ENCODE measurements at regions not wholly inside any gene's neighbourhood (a gene's known extent, or its start where the extent isn't known, plus 50 kb on each side); places are given as distances from the start of the nearest gene placed in this dataset.

GRCh38 chr5:3695818-3696217, 100.2 kb downstream of the IRX1 start:
- DNase-seq (ENCODE audit: low read depth in 1 of 2, low spot score in 1 of 2) = no peak
- in situ Hi-C loops (cut with HindIII; ENCODE audit: low pct_unique_long_range_greater_than_20kb, low sequenced_read_pairs) = no loop called here

DNA sequence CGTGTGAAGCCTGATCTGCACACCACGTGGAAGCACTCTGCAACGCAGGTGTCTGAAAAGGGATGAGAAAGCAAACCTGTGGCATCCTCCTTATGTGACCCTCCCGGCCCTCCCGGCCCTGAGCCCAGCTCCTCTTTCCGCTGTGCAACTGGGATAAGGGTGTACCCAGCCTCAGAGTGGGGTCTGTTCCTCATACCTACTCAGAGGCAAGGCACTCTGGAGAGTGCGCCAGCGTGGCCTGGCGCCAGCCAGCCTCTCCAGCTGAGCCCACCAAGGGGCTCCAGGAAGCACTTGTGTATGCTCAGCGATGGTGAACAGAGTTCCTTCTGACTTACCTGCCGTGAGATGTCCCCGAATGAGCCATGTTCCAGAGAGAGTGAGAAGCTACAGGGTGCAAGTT, 102.8 kb downstream of the IRX1 start:
- TF ChIP-seq JUND (IDR thresholded peaks at IDR 0.05; ENCODE audit: low read depth) = no peak
- DNase-seq (ENCODE audit: low read depth in 1 of 2, low spot score in 1 of 2) = no peak
- in situ Hi-C loops (cut with HindIII; ENCODE audit: low pct_unique_long_range_greater_than_20kb, low sequenced_read_pairs) = no loop called here

More at GRCh38 chr5:3695818-3696217, 100.2 kb downstream of the IRX1 start:
- no peak for TF ChIP-seq JUND (IDR thresholded peaks at IDR 0.05; ENCODE audit: low read depth)

GRCh38 chr5:3701694-3702093, 106.1 kb downstream of the IRX1 start:
- DNase-seq (ENCODE audit: low read depth in 1 of 2, low spot score in 1 of 2) = no peak
- in situ Hi-C loops (cut with HindIII; ENCODE audit: low pct_unique_long_range_greater_than_20kb, low sequenced_read_pairs) = no loop called here

GRCh38 chr5:3704661-3705060, 109.0 kb downstream of the IRX1 start:
- TF ChIP-seq JUND (IDR thresholded peaks at IDR 0.05; ENCODE audit: low read depth) = no peak
- in situ Hi-C loops (cut with HindIII; ENCODE audit: low pct_unique_long_range_greater_than_20kb, low sequenced_read_pairs) = no loop called here
- DNase-seq (ENCODE audit: low read depth in 1 of 2, low spot score in 1 of 2) = no peak

More at GRCh38 chr5:3701694-3702093, 106.1 kb downstream of the IRX1 start:
- TF ChIP-seq JUND (IDR thresholded peaks at IDR 0.05; ENCODE audit: low read depth) = no peak

DNA sequence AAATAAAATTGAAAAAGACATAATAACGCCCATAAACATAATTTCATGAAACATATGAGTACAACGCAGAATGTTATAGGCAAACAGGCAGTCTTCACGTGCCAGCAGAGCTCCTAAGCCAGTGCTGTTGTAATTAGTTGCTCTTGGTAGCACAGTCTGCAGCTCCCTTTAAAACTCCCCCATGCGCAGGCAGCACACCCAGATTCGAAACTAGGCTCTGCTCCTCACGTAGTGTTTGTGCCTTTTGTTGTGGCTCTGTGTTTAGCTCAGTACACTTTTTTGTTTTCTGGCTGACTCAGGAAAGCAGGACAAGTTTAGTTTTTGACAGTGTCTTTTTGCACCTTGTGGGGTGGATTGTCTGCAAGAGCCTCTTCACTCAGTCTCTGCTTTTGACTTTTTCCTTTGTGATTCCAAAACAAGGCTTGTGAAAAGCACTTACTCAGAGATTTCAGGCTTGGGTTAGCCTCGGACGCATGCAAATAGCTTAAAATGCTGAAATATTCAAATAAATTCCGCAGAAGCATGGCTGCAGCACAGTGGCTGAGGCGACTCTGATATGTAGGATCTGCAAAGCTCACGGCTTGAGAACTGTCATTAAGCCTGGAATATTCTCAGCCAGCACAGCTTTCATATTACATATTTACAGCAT, 113.6 kb downstream of the IRX1 start:
- no peak for DNase-seq (ENCODE audit: low read depth in 1 of 2, low spot score in 1 of 2)
- no peak for TF ChIP-seq JUND (IDR thresholded peaks at IDR 0.05; ENCODE audit: low read depth)
- in situ Hi-C loops (cut with HindIII; ENCODE audit: low pct_unique_long_range_greater_than_20kb, low sequenced_read_pairs) = no loop called here

- in situ Hi-C loops (cut with HindIII; ENCODE audit: low pct_unique_long_range_greater_than_20kb, low sequenced_read_pairs) = no loop called here
- DNase-seq (ENCODE audit: low read depth in 1 of 2, low spot score in 1 of 2) = no peak
- TF ChIP-seq JUND (IDR thresholded peaks at IDR 0.05; ENCODE audit: low read depth) = no peak
Observed at GRCh38 chr5:3709717-3710348, 114.2 kb downstream of the IRX1 start.

DNA sequence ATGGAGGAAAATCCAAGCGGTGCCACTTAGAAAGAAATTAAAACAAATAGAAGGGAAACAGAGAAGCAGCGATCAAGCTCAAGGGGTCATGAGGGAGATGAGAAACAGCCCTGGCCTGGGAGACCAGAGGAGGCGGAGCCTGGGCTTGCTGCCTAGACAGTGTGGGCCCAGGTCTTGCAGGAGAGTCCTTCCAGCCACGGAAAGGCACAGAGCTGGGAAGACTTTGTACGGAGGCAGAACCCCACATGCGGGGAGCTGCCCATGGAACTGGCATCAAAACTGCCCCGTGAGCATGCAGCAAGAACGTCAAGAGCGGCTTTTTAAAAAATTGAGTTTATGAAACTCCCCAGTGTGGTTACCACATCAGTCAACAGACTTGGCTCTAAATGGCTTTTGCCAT, 119.4 kb downstream of the IRX1 start:
- TF ChIP-seq JUND (IDR thresholded peaks at IDR 0.05; ENCODE audit: low read depth) = no peak
- DNase-seq (ENCODE audit: low read depth in 1 of 2, low spot score in 1 of 2) = no peak
- in situ Hi-C loops (cut with HindIII; ENCODE audit: low pct_unique_long_range_greater_than_20kb, low sequenced_read_pairs) = no loop called here

DNA sequence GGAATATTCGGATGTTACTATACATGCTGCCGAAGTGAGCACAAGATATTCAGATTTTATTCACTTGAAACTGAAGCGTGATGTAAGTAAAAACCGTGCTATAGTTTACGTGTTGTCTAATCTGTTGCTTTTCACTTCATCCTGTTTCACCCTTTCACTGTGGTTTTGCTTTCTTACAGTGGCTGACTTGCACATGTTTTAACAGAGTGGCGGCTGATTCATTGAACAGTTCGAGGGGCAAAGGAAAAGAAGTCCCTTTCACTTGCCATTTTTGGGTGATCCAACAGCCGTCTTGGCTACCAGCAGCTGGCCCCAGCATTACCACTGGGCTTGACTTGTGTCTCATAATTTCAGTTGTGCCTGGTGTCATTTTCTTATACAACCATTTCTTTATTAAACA, 134.0 kb downstream of the IRX1 start:
- TF ChIP-seq JUND (IDR thresholded peaks at IDR 0.05; ENCODE audit: low read depth) = no peak
- in situ Hi-C loops (cut with HindIII; ENCODE audit: low pct_unique_long_range_greater_than_20kb, low sequenced_read_pairs) = no loop called here
- DNase-seq (ENCODE audit: low read depth in 1 of 2, low spot score in 1 of 2) = no peak

DNA sequence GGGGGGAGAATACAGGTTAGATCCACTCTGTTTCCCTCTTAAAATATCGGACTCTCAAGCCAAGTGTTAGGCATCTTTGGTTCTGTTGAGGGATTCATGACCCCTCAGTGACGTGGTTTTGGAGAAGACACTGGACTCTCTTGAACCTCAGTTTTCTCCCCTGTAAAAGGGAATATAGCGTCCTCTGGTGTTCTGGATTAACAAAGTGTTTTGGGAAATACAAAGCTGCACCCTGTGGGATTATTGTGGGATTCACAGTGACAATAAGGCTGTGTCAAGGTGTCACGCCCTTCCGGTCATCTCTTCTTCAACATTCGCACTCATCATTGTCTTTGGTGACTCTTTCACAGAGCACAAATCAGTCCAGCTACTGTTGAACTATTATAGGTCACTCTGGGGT, 139.0 kb downstream of the IRX1 start:
- no peak for DNase-seq (ENCODE audit: low read depth in 1 of 2, low spot score in 1 of 2)
- no peak for TF ChIP-seq JUND (IDR thresholded peaks at IDR 0.05; ENCODE audit: low read depth)
- in situ Hi-C loops (cut with HindIII; ENCODE audit: low pct_unique_long_range_greater_than_20kb, low sequenced_read_pairs) = no loop called here

GRCh38 chr5:3736466-3736865, 140.8 kb downstream of the IRX1 start:
- TF ChIP-seq JUND (IDR thresholded peaks at IDR 0.05; ENCODE audit: low read depth) = no peak
- DNase-seq (ENCODE audit: low read depth in 1 of 2, low spot score in 1 of 2) = no peak
- in situ Hi-C loops (cut with HindIII; ENCODE audit: low pct_unique_long_range_greater_than_20kb, low sequenced_read_pairs) = no loop called here

GRCh38 chr5:3736926-3737325, 141.3 kb downstream of the IRX1 start:
- no peak for TF ChIP-seq JUND (IDR thresholded peaks at IDR 0.05; ENCODE audit: low read depth)
- DNase-seq (ENCODE audit: low read depth in 1 of 2, low spot score in 1 of 2) = no peak
- in situ Hi-C loops (cut with HindIII; ENCODE audit: low pct_unique_long_range_greater_than_20kb, low sequenced_read_pairs) = no loop called here

DNA sequence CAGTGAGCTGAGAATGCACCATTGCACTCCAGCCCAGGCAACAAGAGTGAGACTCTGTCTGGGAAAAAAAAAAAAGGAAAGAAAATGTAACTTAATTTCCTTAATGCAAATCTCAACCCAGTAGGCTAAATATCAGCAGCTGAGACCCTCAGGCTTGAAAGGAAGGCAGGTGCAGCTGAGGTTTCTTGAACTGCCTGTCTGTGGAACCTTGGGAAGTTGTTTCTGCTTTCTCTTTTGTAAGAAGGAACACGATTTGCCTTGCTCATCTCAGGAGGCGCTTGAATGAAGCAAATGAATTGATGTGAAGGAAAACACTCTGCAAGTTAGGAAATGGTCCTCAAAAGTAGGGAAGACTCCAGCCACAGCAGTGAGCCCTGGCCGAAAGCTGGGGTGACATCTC, 143.3 kb downstream of the IRX1 start:
- TF ChIP-seq JUND (IDR thresholded peaks at IDR 0.05; ENCODE audit: low read depth) = no peak
- in situ Hi-C loops (cut with HindIII; ENCODE audit: low pct_unique_long_range_greater_than_20kb, low sequenced_read_pairs) = no loop called here
- no peak for DNase-seq (ENCODE audit: low read depth in 1 of 2, low spot score in 1 of 2)

DNA sequence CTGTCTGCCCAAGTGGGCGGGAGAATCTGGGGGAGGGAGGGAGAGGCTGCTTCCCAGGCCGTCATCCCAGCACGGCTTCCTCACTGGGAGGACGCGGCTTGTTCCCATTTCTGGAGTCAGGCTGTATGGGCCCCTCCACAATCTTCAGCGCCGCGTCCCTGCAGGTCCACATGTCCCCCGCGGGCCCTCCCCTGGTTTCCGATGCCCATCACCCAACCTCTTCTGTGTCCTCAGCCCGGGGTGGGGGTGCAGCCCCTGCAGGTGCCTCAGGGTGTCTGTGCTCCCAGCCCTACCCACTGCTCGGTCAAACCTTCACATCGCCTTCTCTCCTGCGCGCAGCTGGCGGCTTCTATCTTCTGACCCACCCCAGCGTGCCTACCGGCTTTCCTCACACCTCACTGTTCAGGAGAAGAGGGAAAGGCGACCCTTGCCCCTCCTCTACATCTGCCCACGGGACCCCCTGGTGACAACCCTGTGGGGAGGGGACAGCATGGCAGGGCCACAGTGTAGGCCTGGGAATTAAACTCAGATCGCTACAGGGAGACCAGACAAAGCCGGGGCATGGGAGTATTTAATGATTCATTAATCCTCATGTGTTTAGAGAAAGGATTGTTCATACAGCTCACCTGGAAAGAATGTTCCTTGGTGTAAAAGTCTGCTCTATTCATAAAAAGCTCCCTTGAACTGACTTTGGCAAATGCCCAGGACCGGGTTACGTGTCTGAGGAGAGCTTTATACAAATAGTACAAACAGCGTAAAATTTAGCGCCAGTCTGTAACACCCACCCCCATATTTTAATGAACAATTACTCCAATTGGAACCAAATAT, 145.1 kb downstream of the IRX1 start:
- DNase-seq (ENCODE audit: low read depth in 1 of 2, low spot score in 1 of 2) = no peak
- in situ Hi-C loops (cut with HindIII; ENCODE audit: low pct_unique_long_range_greater_than_20kb, low sequenced_read_pairs) = no loop called here
- TF ChIP-seq JUND (IDR thresholded peaks at IDR 0.05; ENCODE audit: low read depth) = no peak
